ENCODE measurements at regions not wholly inside any gene's neighbourhood (a gene's known extent, or its start where the extent isn't known, plus 50 kb on each side); places are given as distances from the start of the nearest gene placed in this dataset.

DNA sequence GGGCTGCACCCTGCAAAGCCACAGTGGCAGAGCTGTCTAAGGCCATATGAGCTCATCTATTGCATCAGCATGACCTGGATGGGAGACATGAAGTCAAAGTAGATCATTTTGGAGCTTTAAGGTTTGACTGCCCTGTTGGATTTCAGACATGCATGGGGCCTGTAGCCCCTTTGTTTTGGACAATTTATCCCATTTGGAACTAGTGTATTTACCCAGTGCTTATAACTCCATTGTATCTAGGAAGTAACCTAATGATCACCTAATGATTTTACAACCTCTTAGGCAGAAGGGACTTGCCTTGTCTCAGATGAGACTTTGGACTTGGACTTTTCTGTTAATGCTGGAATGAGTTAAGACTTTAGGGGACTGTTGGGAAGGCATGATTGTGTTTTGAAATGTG lies 575.4 kb downstream of the EPM2A start:
- H3K4me3 ChIP-seq (ENCODE audit: low read length): no peak overlapping the region
- H4K8ac ChIP-seq (ENCODE audit: low read depth, low read length): no peak overlapping the region
- no peak overlapping the region for H3K18ac ChIP-seq (ENCODE audit: low read length)
- H3K9ac ChIP-seq (ENCODE audit: low read length): no peak overlapping the region
- no peak for DNase-seq
- H2BK5ac ChIP-seq (ENCODE audit: low read length): no peak overlapping the region
- H3K4ac ChIP-seq (ENCODE audit: low read depth, low read length): no peak overlapping the region
- no peaks in the 10 kb centered on the region for H3K79me2 ChIP-seq (ENCODE audit: control insufficient read depth, insufficient read depth, low read length)
- H2BK15ac ChIP-seq (replicated peaks; ENCODE audit: low read depth): no peak overlapping the region
- H3K27ac ChIP-seq (ENCODE audit: low read depth, low read length): no peak overlapping the region
- no peak overlapping the region for H3K4me2 ChIP-seq (ENCODE audit: low read length)
- no peaks in the 10 kb centered on the region for H3K79me1 ChIP-seq (ENCODE audit: low read length)
- H3K23ac ChIP-seq (ENCODE audit: low read length): no peak overlapping the region
- no peaks in the 10 kb centered on the region for H3K27me3 ChIP-seq (ENCODE audit: insufficient read depth, low read length, poor library complexity)
- H2BK120ac ChIP-seq (ENCODE audit: low read depth, low read length): no peak overlapping the region
- H3K4me1 ChIP-seq (ENCODE audit: control insufficient read depth, low read depth, low read length): no peaks in the 10 kb centered on the region
- H3K56ac ChIP-seq (ENCODE audit: low read length): no peak overlapping the region
- H2AK5ac ChIP-seq (ENCODE audit: low read length): no peak overlapping the region
- H3K36me3 ChIP-seq (ENCODE audit: control insufficient read depth, insufficient read depth, low read length): no peaks in the 10 kb centered on the region
- no peak overlapping the region for H4K5ac ChIP-seq (ENCODE audit: low read length)

DNA sequence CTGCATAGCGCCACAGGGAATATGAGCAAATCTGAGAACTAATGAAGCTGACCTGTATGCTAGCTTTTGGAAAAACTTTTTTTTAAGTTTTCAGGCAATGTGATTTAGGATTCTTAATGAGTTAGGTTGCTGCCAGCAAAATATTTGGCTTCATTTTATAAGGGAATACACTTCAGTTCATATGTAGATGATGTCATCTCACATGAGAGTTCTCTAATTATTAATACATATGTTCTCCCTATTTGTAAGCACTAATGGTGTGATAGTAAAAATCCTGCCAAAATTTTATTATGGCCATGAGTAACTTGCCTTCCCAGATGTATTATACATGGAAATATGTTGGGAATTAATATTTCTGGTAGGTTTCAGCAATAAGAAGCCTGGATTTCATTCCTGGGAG lies 573.8 kb downstream of the EPM2A start:
- no peaks in the 10 kb centered on the region for H3K4me1 ChIP-seq (ENCODE audit: control insufficient read depth, low read depth, low read length)
- no peak overlapping the region for H3K4me2 ChIP-seq (ENCODE audit: low read length)
- H3K36me3 ChIP-seq (ENCODE audit: control insufficient read depth, insufficient read depth, low read length): no peaks in the 10 kb centered on the region
- no peaks in the 10 kb centered on the region for H3K79me1 ChIP-seq (ENCODE audit: low read length)
- H2BK5ac ChIP-seq (ENCODE audit: low read length): no peak overlapping the region
- H3K4me3 ChIP-seq (ENCODE audit: low read length): no peak overlapping the region
- no peak overlapping the region for H3K23ac ChIP-seq (ENCODE audit: low read length)
- no CpG with 5 or more reads among the region's 1 CpG for WGBS (ENCODE audit: extremely low coverage, insufficient coverage, low lambda C conversion rate)
- no peak for DNase-seq
- no peak overlapping the region for H2BK15ac ChIP-seq (replicated peaks; ENCODE audit: low read depth)
- no peak overlapping the region for H4K5ac ChIP-seq (ENCODE audit: low read length)
- no peak overlapping the region for H3K27ac ChIP-seq (ENCODE audit: low read depth, low read length)
- H4K8ac ChIP-seq (ENCODE audit: low read depth, low read length): no peak overlapping the region
- no peak overlapping the region for H2BK120ac ChIP-seq (ENCODE audit: low read depth, low read length)
- H3K18ac ChIP-seq (ENCODE audit: low read length): no peak overlapping the region
- H3K79me2 ChIP-seq (ENCODE audit: control insufficient read depth, insufficient read depth, low read length): no peaks in the 10 kb centered on the region
- no peak overlapping the region for H3K4ac ChIP-seq (ENCODE audit: low read depth, low read length)
- H3K9ac ChIP-seq (ENCODE audit: low read length): no peak overlapping the region
- H2AK5ac ChIP-seq (ENCODE audit: low read length): no peak overlapping the region
- H3K27me3 ChIP-seq (ENCODE audit: insufficient read depth, low read length, poor library complexity): no peaks in the 10 kb centered on the region
- no peak overlapping the region for H3K56ac ChIP-seq (ENCODE audit: low read length)

DNA sequence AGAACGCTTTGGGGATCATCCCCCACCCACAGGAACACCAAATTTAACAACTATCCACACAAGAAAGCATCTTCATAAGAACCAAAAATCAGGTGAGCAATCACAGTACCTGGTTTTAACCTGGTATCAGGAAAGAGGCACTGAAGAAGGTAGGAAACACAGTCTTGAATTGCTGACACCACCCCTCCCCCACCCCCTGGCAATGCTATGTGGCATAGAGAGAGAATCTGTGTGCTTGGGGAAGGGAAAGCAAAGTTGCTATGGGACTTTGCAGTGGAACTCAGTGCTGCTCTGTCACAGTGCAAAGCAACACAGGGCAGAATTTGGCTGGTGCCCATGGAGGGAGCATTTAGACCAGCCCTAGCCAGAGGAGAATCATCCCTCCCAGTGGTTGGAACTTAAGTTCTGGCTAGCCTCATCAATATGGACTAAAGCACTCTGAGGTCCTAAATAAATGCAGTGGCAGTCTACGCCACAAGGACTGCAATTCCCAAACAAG lies 565.5 kb downstream of the EPM2A start:
- H3K79me2 ChIP-seq (ENCODE audit: control insufficient read depth, insufficient read depth, low read length): no peaks in the 10 kb centered on the region
- no peak overlapping the region for H2BK5ac ChIP-seq (ENCODE audit: low read length)
- H3K27me3 ChIP-seq (ENCODE audit: insufficient read depth, low read length, poor library complexity): no peaks in the 10 kb centered on the region
- no peak overlapping the region for H4K5ac ChIP-seq (ENCODE audit: low read length)
- H3K27ac ChIP-seq (ENCODE audit: low read depth, low read length): no peak overlapping the region
- no peak overlapping the region for H2BK120ac ChIP-seq (ENCODE audit: low read depth, low read length)
- peaks cover 4% of the 10 kb centered on the region for H3K4me1 ChIP-seq (ENCODE audit: control insufficient read depth, low read depth, low read length)
- no peak overlapping the region for H3K56ac ChIP-seq (ENCODE audit: low read length)
- H3K4me2 ChIP-seq (ENCODE audit: low read length): no peak overlapping the region
- no peak overlapping the region for H3K23ac ChIP-seq (ENCODE audit: low read length)
- peak; percentile 47 for DNase-seq
- no peak overlapping the region for H3K9ac ChIP-seq (ENCODE audit: low read length)
- H2AK5ac ChIP-seq (ENCODE audit: low read length): no peak overlapping the region
- no peak overlapping the region for H3K18ac ChIP-seq (ENCODE audit: low read length)
- no peak overlapping the region for H4K8ac ChIP-seq (ENCODE audit: low read depth, low read length)
- H3K36me3 ChIP-seq (ENCODE audit: control insufficient read depth, insufficient read depth, low read length): no peaks in the 10 kb centered on the region
- no peak overlapping the region for H3K4me3 ChIP-seq (ENCODE audit: low read length)
- no peaks in the 10 kb centered on the region for H3K79me1 ChIP-seq (ENCODE audit: low read length)
- no peak overlapping the region for H3K4ac ChIP-seq (ENCODE audit: low read depth, low read length)
- WGBS (ENCODE audit: extremely low coverage, insufficient coverage, low lambda C conversion rate): no CpG with 5 or more reads among the region's 2 CpGs
- no peak overlapping the region for H2BK15ac ChIP-seq (replicated peaks; ENCODE audit: low read depth)

DNA sequence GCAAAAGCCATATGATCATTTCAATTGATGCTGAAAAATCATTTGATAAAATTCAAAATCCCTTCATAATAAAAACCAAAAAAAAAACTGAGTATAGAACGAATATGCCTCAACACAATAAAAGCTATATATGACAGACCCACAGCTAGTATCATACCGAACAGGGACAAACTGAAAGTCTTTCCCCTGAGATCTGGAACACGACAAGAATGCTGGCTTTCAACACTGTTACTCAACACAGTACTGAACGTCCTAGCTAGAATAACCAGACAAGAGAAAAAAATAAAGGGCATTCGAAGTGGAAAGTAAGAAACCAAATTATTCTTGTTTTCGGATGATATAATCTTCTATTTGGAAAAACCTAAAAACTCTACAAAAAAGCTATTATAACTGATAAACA lies 559.9 kb downstream of the EPM2A start:
- no peak overlapping the region for H3K56ac ChIP-seq (ENCODE audit: low read length)
- no peak for DNase-seq

DNA sequence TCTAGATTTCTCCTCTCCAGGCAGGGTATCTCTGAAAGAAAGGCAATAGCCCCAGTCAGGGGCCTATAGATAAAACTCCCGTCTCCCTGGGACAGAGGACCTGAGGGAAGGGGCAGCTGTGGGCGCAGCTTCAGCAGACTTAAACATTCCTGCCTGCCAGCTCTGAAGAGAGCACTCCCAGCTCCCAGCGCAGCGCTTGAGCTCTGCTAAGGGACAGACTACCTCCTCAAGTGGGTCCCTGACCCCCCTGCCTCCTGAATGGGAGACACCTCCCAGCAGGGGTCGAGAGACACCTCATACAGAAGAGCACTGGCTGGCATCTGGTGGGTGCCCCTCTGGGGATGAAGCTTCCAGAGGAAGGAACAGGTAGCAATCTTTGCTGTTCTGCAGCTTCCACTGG lies 556.9 kb downstream of the EPM2A start:
- H3K23ac ChIP-seq (ENCODE audit: low read length): no peak overlapping the region
- no peak overlapping the region for H3K4me2 ChIP-seq (ENCODE audit: low read length)
- no peak overlapping the region for H2BK5ac ChIP-seq (ENCODE audit: low read length)
- H3K18ac ChIP-seq (ENCODE audit: low read length): no peak overlapping the region
- DNase-seq: no peak
- no peak overlapping the region for H3K27ac ChIP-seq (ENCODE audit: low read depth, low read length)
- H3K79me1 ChIP-seq (ENCODE audit: low read length): no peaks in the 10 kb centered on the region
- no peak overlapping the region for H3K56ac ChIP-seq (ENCODE audit: low read length)
- no peak overlapping the region for H3K9ac ChIP-seq (ENCODE audit: low read length)
- H3K4me1 ChIP-seq (ENCODE audit: control insufficient read depth, low read depth, low read length): no peaks in the 10 kb centered on the region
- no peak overlapping the region for H2BK120ac ChIP-seq (ENCODE audit: low read depth, low read length)
- H3K4ac ChIP-seq (ENCODE audit: low read depth, low read length): no peak overlapping the region
- no CpG with 5 or more reads among the region's 5 CpGs for WGBS (ENCODE audit: extremely low coverage, insufficient coverage, low lambda C conversion rate)
- no peaks in the 10 kb centered on the region for H3K36me3 ChIP-seq (ENCODE audit: control insufficient read depth, insufficient read depth, low read length)
- no peak overlapping the region for H4K5ac ChIP-seq (ENCODE audit: low read length)
- H2BK15ac ChIP-seq (replicated peaks; ENCODE audit: low read depth): no peak overlapping the region
- no peak overlapping the region for H3K4me3 ChIP-seq (ENCODE audit: low read length)
- H3K27me3 ChIP-seq (ENCODE audit: insufficient read depth, low read length, poor library complexity): no peaks in the 10 kb centered on the region
- no peak overlapping the region for H4K8ac ChIP-seq (ENCODE audit: low read depth, low read length)
- no peaks in the 10 kb centered on the region for H3K79me2 ChIP-seq (ENCODE audit: control insufficient read depth, insufficient read depth, low read length)
- no peak overlapping the region for H2AK5ac ChIP-seq (ENCODE audit: low read length)

More for the DNA sequence above, 559.9 kb downstream of the EPM2A start:
- H4K5ac ChIP-seq (ENCODE audit: low read length): no peak overlapping the region
- H3K4ac ChIP-seq (ENCODE audit: low read depth, low read length): no peak overlapping the region
- no peak overlapping the region for H3K27ac ChIP-seq (ENCODE audit: low read depth, low read length)
- H3K27me3 ChIP-seq (ENCODE audit: insufficient read depth, low read length, poor library complexity): no peaks in the 10 kb centered on the region
- no peaks in the 10 kb centered on the region for H3K79me2 ChIP-seq (ENCODE audit: control insufficient read depth, insufficient read depth, low read length)
- H3K79me1 ChIP-seq (ENCODE audit: low read length): no peaks in the 10 kb centered on the region
- no peak overlapping the region for H3K4me2 ChIP-seq (ENCODE audit: low read length)
- H4K8ac ChIP-seq (ENCODE audit: low read depth, low read length): no peak overlapping the region
- no peaks in the 10 kb centered on the region for H3K36me3 ChIP-seq (ENCODE audit: control insufficient read depth, insufficient read depth, low read length)
- H3K9ac ChIP-seq (ENCODE audit: low read length): no peak overlapping the region
- no peak overlapping the region for H3K23ac ChIP-seq (ENCODE audit: low read length)
- H3K18ac ChIP-seq (ENCODE audit: low read length): no peak overlapping the region
- H2BK15ac ChIP-seq (replicated peaks; ENCODE audit: low read depth): no peak overlapping the region
- no peak overlapping the region for H2BK120ac ChIP-seq (ENCODE audit: low read depth, low read length)
- H3K4me1 ChIP-seq (ENCODE audit: control insufficient read depth, low read depth, low read length): no peaks in the 10 kb centered on the region
- H2AK5ac ChIP-seq (ENCODE audit: low read length): no peak overlapping the region
- no peak overlapping the region for H3K4me3 ChIP-seq (ENCODE audit: low read length)
- WGBS (ENCODE audit: extremely low coverage, insufficient coverage, low lambda C conversion rate): no CpG with 5 or more reads among the region's 6 CpGs
- no peak overlapping the region for H2BK5ac ChIP-seq (ENCODE audit: low read length)

DNA sequence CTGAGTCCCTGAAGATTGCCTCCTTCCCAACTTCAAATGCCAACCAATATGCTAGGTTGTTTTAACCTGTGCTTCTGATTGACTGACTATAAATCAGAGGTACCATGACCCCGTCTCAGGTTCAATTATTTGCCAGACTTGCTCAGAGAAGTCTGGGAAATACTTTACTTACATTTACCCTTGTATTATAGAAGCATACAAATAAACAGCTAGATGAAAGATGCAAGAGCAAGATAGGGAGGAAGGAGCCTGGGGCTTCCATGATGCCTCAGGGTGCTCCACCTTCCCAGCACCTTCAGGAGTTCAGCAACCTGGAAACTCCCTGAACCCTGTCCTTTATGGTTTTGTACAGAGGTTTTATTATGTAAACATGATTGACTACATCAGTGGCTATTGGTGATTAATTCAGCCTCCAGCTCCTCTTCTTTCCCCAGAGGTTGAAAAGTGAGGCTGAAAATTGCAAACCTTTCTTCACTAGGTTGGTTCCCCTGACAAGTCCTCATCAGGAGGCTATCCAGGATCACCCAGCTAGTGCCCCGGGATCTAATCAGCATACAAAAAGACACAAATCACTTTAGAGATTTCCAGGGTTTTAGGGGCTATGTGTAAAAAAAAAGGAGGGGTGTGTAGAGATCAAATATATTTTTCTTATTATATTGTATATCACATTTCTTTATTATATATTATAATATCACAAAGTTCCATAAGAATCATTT lies 547.7 kb downstream of the EPM2A start:
- Histone ChIP-seq H2BK15ac (replicated peaks; ENCODE audit: low read depth) (no peak overlapping the region), H2BK5ac (ENCODE audit: low read length) (no peak overlapping the region), H3K27ac (ENCODE audit: low read depth, low read length) (no peak overlapping the region), H2AK5ac (ENCODE audit: low read length) (no peak overlapping the region), H3K4me3 (ENCODE audit: low read length) (no peak overlapping the region), H3K56ac (ENCODE audit: low read length) (no peak overlapping the region), H3K9ac (ENCODE audit: low read length) (no peak overlapping the region), H3K27me3 (ENCODE audit: insufficient read depth, low read length, poor library complexity) (no peaks in the 10 kb centered on the region), H3K79me1 (ENCODE audit: low read length) (no peaks in the 10 kb centered on the region), H3K23ac (ENCODE audit: low read length) (no peak overlapping the region), H3K79me2 (ENCODE audit: control insufficient read depth, insufficient read depth, low read length) (no peaks in the 10 kb centered on the region), H3K4ac (ENCODE audit: low read depth, low read length) (no peak overlapping the region), H3K36me3 (ENCODE audit: control insufficient read depth, insufficient read depth, low read length) (no peaks in the 10 kb centered on the region), H3K18ac (ENCODE audit: low read length) (no peak overlapping the region), H4K5ac (ENCODE audit: low read length) (no peak overlapping the region), H2BK120ac (ENCODE audit: low read depth, low read length) (no peak overlapping the region), H4K8ac (ENCODE audit: low read depth, low read length) (no peak overlapping the region), H3K4me2 (ENCODE audit: low read length) (no peak overlapping the region), H3K4me1 (ENCODE audit: control insufficient read depth, low read depth, low read length) (no peaks in the 10 kb centered on the region)
- DNase-seq: peak; percentile 62
- WGBS (ENCODE audit: extremely low coverage, insufficient coverage, low lambda C conversion rate): no CpG with 5 or more reads among the region's 2 CpGs
